ENCODE measurements at regions not wholly inside any gene's neighbourhood (a gene's known extent, or its start where the extent isn't known, plus 50 kb on each side); places are given as distances from the start of the nearest gene placed in this dataset.

GRCh38 chr1:65514041-65514440 is 93.6 kb downstream of the LEPR start:
- no peaks in the 10 kb centered on the region for H3K4me1 ChIP-seq (ENCODE audit: insufficient read depth, low read length, poor library complexity, severe bottlenecking)
- H3K4me2 ChIP-seq (ENCODE audit: low read length) = no peak overlapping the region
- no peaks in the 10 kb centered on the region for H3K9me2 ChIP-seq (ENCODE audit: insufficient read depth, low read length)
- H2AFZ ChIP-seq (ENCODE audit: low read length) = no peak overlapping the region
- H4K20me1 ChIP-seq (ENCODE audit: insufficient read depth, low read length) = no peaks in the 10 kb centered on the region
- DNase-seq (ENCODE audit: low spot score) = no peak
- H3K79me2 ChIP-seq (ENCODE audit: insufficient read depth, low read depth, low read length) = no peaks in the 10 kb centered on the region
- no peak for TF ChIP-seq CTCF (conservative IDR thresholded peaks at IDR 0.05; ENCODE audit: low read length)
- TF ChIP-seq EZH2phosphoT487 (IDR thresholded peaks at IDR 0.05; ENCODE audit: borderline replicate concordance, low read depth, low read length) = no peak
- intact Hi-C loops (cut with micrococcal nuclease; ENCODE audit: unreplicated experiment) = no loop called here
- no peak overlapping the region for H3K27ac ChIP-seq (ENCODE audit: low read depth, low read length, poor library complexity, severe bottlenecking)
- ChIA-PET POLR2A (no interaction called here), CTCF (ENCODE audit: unreplicated experiment) (no interaction called here)
- no peaks in the 10 kb centered on the region for H3K9me3 ChIP-seq (ENCODE audit: low read length)
- H3K36me3 ChIP-seq (ENCODE audit: insufficient read depth, low read length) = no peaks in the 10 kb centered on the region
- no peak overlapping the region for H3K4me3 ChIP-seq (ENCODE audit: low read depth, low read length, poor library complexity, severe bottlenecking)
- BruUV-seq (replicated peaks) = no TSS peak

- Histone ChIP-seq H2AFZ (ENCODE audit: low read length) (no peak overlapping the region), H3K79me2 (ENCODE audit: insufficient read depth, low read depth, low read length) (no peaks in the 10 kb centered on the region), H3K9me2 (ENCODE audit: insufficient read depth, low read length) (no peaks in the 10 kb centered on the region), H3K4me2 (ENCODE audit: low read length) (no peak overlapping the region), H3K36me3 (ENCODE audit: insufficient read depth, low read length) (no peaks in the 10 kb centered on the region), H4K20me1 (ENCODE audit: insufficient read depth, low read length) (no peaks in the 10 kb centered on the region), H3K4me1 (ENCODE audit: insufficient read depth, low read length, poor library complexity, severe bottlenecking) (no peaks in the 10 kb centered on the region), H3K27ac (ENCODE audit: low read depth, low read length, poor library complexity, severe bottlenecking) (no peak overlapping the region), H3K9me3 (ENCODE audit: low read length) (no peaks in the 10 kb centered on the region), H3K4me3 (ENCODE audit: low read depth, low read length, poor library complexity, severe bottlenecking) (no peak overlapping the region)
- no peak for DNase-seq (ENCODE audit: low spot score)
- ChIA-PET POLR2A (no interaction called here), CTCF (ENCODE audit: unreplicated experiment) (no interaction called here)
- TF ChIP-seq EZH2phosphoT487 (IDR thresholded peaks at IDR 0.05; ENCODE audit: borderline replicate concordance, low read depth, low read length) = no peak
- TF ChIP-seq CTCF (conservative IDR thresholded peaks at IDR 0.05; ENCODE audit: low read length) = no peak
- no TSS peak for BruUV-seq (replicated peaks)
- intact Hi-C loops (cut with micrococcal nuclease; ENCODE audit: unreplicated experiment) = no loop called here
Measured at GRCh38 chr1:65524931-65525265, 104.4 kb downstream of the LEPR start.

GRCh38 chr1:65525266-65526048 is 105.0 kb downstream of the LEPR start:
- TF ChIP-seq CTCF (conservative IDR thresholded peaks at IDR 0.05; ENCODE audit: low read length) (no peak), EZH2phosphoT487 (IDR thresholded peaks at IDR 0.05; ENCODE audit: borderline replicate concordance, low read depth, low read length) (no peak)
- no TSS peak for BruUV-seq (replicated peaks)
- intact Hi-C loops (cut with micrococcal nuclease; ENCODE audit: unreplicated experiment) = no loop called here
- Histone ChIP-seq H3K4me3 (ENCODE audit: low read depth, low read length, poor library complexity, severe bottlenecking) (no peak overlapping the region), H3K36me3 (ENCODE audit: insufficient read depth, low read length) (no peaks in the 10 kb centered on the region), H3K9me3 (ENCODE audit: low read length) (no peaks in the 10 kb centered on the region), H3K27ac (ENCODE audit: low read depth, low read length, poor library complexity, severe bottlenecking) (no peak overlapping the region), H4K20me1 (ENCODE audit: insufficient read depth, low read length) (no peaks in the 10 kb centered on the region), H3K4me2 (ENCODE audit: low read length) (no peak overlapping the region), H3K9me2 (ENCODE audit: insufficient read depth, low read length) (no peaks in the 10 kb centered on the region), H2AFZ (ENCODE audit: low read length) (no peak overlapping the region), H3K4me1 (ENCODE audit: insufficient read depth, low read length, poor library complexity, severe bottlenecking) (no peaks in the 10 kb centered on the region), H3K79me2 (ENCODE audit: insufficient read depth, low read depth, low read length) (no peaks in the 10 kb centered on the region)
- ChIA-PET CTCF (ENCODE audit: unreplicated experiment) (no interaction called here), POLR2A (no interaction called here)
- DNase-seq (ENCODE audit: low spot score) = no peak
